HEK293 (cell line): ENCODE measurements at regions not wholly inside any gene's neighbourhood (a gene's known extent, or its start where the extent isn't known, plus 50 kb on each side); places are given as distances from the start of the nearest gene placed in this dataset.

Source experiments
- CTCF ChIA-PET: fragments of 350-600 bp; formaldehyde crosslinking; extraction: SDS; loops from one replicate; lab custom pipeline; 2021; ENCODE audit warnings: antibody characterized with exemption; lab: Yijun Ruan, JAX
- POLR2A ChIA-PET: fragments of 300-600 bp; formaldehyde crosslinking; extraction: SDS; loops from one replicate; lab custom pipeline; 2020; ENCODE audit warnings: antibody characterized with exemption, inconsistent platforms; lab: Yijun Ruan, JAX
- H3K27ac ChIP-seq: fragments of 200-500 bp; sonication (Bioruptor generic); 2 replicates; pipeline ENCODE4 v1.5.1; 2014; ENCODE audit warnings: low read depth, low read length, control low read depth, inconsistent platforms; ENCODE audit errors: extremely low read depth
- H3K36me3 ChIP-seq, 2 experiments: fragments of 200-500 bp in 1 of 2; sonication (Bioruptor generic) in 1 of 2; 1 replicate in 1 of 2; 2 replicates in 1 of 2; pipeline ENCODE4 v1.5.1; 2014 to 2017; ENCODE audit warnings: inconsistent platforms in 2 of 2, low read length in 2 of 2; ENCODE audit not compliant: control insufficient read depth in 2 of 2, insufficient read depth in 1 of 2
- H3K4me1 ChIP-seq: fragments of 200-500 bp; sonication (Bioruptor generic); 2 replicates; pipeline ENCODE4 v1.5.1; 2014; ENCODE audit warnings: mild to moderate bottlenecking, low read length, inconsistent platforms; ENCODE audit not compliant: control insufficient read depth, insufficient read depth
- H3K4me3 ChIP-seq: 2 replicates; pipeline ENCODE4 v1.5.1; 2011; ENCODE audit warnings: low read depth, mild to moderate bottlenecking, control low read depth, low read length, moderate library complexity
- H3K9me3 ChIP-seq: fragments of 200-500 bp; sonication (Bioruptor generic); 2 replicates; pipeline ENCODE4 v1.5.1; 2014; ENCODE audit warnings: low read depth, low read length, inconsistent platforms; ENCODE audit not compliant: control insufficient read depth, insufficient read depth
- AEBP2 ChIP-seq: fragments of 450-650 bp; formaldehyde crosslinking; IDR thresholded peaks from 2 replicates; pipeline ENCODE4 v1.5.1; 2016; ENCODE audit warnings: missing biosample characterization, missing genetic modification characterization, borderline replicate concordance
- KLF16 ChIP-seq: fragments of 450-650 bp; formaldehyde crosslinking; IDR thresholded peaks from 2 replicates; pipeline ENCODE4 v1.5.1; 2017; ENCODE audit warnings: missing biosample characterization, missing genetic modification characterization
- REPIN1 ChIP-seq: fragments of 450-650 bp; formaldehyde crosslinking; IDR thresholded peaks from 2 replicates; pipeline ENCODE4 v1.5.1; 2017; ENCODE audit warnings: missing biosample characterization, missing genetic modification characterization, low read depth
- YY2 ChIP-seq: fragments of 450-650 bp; formaldehyde crosslinking; IDR thresholded peaks from 2 replicates; pipeline ENCODE4 v1.5.1; 2016; ENCODE audit warnings: missing biosample characterization, missing genetic modification characterization
- ZBTB11 ChIP-seq: fragments of 450-650 bp; formaldehyde crosslinking; conservative IDR thresholded peaks from 2 replicates; pipeline ENCODE4 v1.5.1; 2016; ENCODE audit warnings: low read depth, missing biosample characterization, missing genetic modification characterization
- ZNF10 ChIP-seq: fragments of 450-650 bp; formaldehyde crosslinking; IDR thresholded peaks from 2 replicates; pipeline ENCODE4 v1.5.1; 2017; ENCODE audit warnings: missing biosample characterization, missing genetic modification characterization
- ZNF146 ChIP-seq: fragments of 450-650 bp; formaldehyde crosslinking; IDR thresholded peaks from 2 replicates; pipeline ENCODE4 v1.5.1; 2016; ENCODE audit warnings: missing biosample characterization, missing genetic modification characterization
- ZNF19 ChIP-seq: fragments of 450-650 bp; formaldehyde crosslinking; IDR thresholded peaks from 2 replicates; pipeline ENCODE4; 2016; ENCODE audit warnings: missing biosample characterization, missing genetic modification characterization, low read depth
- ZNF2 ChIP-seq: fragments of 450-650 bp; formaldehyde crosslinking; IDR thresholded peaks from 2 replicates; pipeline ENCODE4 v1.5.1; 2016; ENCODE audit warnings: missing biosample characterization, missing genetic modification characterization
- ZNF23 ChIP-seq: fragments of 450-650 bp; formaldehyde crosslinking; IDR thresholded peaks from 2 replicates; pipeline ENCODE4 v1.5.1; 2016; ENCODE audit warnings: missing biosample characterization, missing genetic modification characterization, borderline replicate concordance
- ZNF274 ChIP-seq, 2 experiments: fragments of 200-500 bp in 1 of 2; fragments of 450-650 bp in 1 of 2; sonication (Bioruptor generic) in 1 of 2; formaldehyde crosslinking in 1 of 2; IDR thresholded peaks; 2 replicates each; pipeline versions ENCODE4 v1.5.1 to v1.6.1; 2014 to 2016; ENCODE audit warnings: borderline replicate concordance in 1 of 2, inconsistent platforms in 1 of 2, low read length in 1 of 2, missing biosample characterization in 1 of 2, missing genetic modification characterization in 1 of 2
- ZNF280D ChIP-seq: fragments of 450-650 bp; formaldehyde crosslinking; IDR thresholded peaks from 2 replicates; pipeline ENCODE4 v1.5.1; 2016; ENCODE audit warnings: missing biosample characterization, missing genetic modification characterization
- ZNF324 ChIP-seq: fragments of 450-650 bp; formaldehyde crosslinking; IDR thresholded peaks from 2 replicates; pipeline ENCODE4 v1.5.1; 2016; ENCODE audit warnings: missing biosample characterization, missing genetic modification characterization
- ZNF366 ChIP-seq: fragments of 450-650 bp; formaldehyde crosslinking; conservative IDR thresholded peaks from 2 replicates; pipeline ENCODE4 v1.5.1; 2016; ENCODE audit warnings: missing biosample characterization, missing genetic modification characterization
- ZNF37A ChIP-seq: fragments of 450-650 bp; IDR thresholded peaks from 2 replicates; pipeline ENCODE4 v1.5.1; 2018; ENCODE audit warnings: missing biosample characterization, missing genetic modification characterization
- ZNF521 ChIP-seq: fragments of 450-650 bp; formaldehyde crosslinking; IDR thresholded peaks from 2 replicates; pipeline ENCODE4 v1.5.1; 2017; ENCODE audit warnings: missing biosample characterization, mild to moderate bottlenecking, missing genetic modification characterization
- ZNF549 ChIP-seq: fragments of 450-650 bp; IDR thresholded peaks from 2 replicates; pipeline ENCODE4 v1.5.1; 2018; ENCODE audit warnings: missing biosample characterization, missing genetic modification characterization, mild to moderate bottlenecking, inconsistent platforms, moderate library complexity
- ZNF560 ChIP-seq: fragments of 450-650 bp; formaldehyde crosslinking; IDR thresholded peaks from 2 replicates; pipeline ENCODE4 v1.5.1; 2017; ENCODE audit warnings: missing biosample characterization, missing genetic modification characterization, borderline replicate concordance
- ZNF561 ChIP-seq: fragments of 450-650 bp; IDR thresholded peaks from 2 replicates; pipeline ENCODE4 v1.5.1; 2018; ENCODE audit warnings: missing biosample characterization, missing genetic modification characterization, borderline replicate concordance
- ZNF600 ChIP-seq: fragments of 450-650 bp; formaldehyde crosslinking; IDR thresholded peaks from 2 replicates; pipeline ENCODE4 v1.5.1; 2016; ENCODE audit warnings: missing biosample characterization, missing genetic modification characterization
- ZNF626 ChIP-seq: fragments of 450-650 bp; sonication (Bioruptor Pico); formaldehyde crosslinking; IDR thresholded peaks from 2 replicates; pipeline ENCODE4 v1.5.1; 2018; ENCODE audit warnings: missing biosample characterization, missing genetic modification characterization, inconsistent platforms
- ZNF629 ChIP-seq: fragments of 450-650 bp; formaldehyde crosslinking; IDR thresholded peaks from 2 replicates; pipeline ENCODE4 v1.5.1; 2017; ENCODE audit warnings: missing biosample characterization, missing genetic modification characterization
- ZSCAN4 ChIP-seq: fragments of 450-650 bp; formaldehyde crosslinking; IDR thresholded peaks from 2 replicates; pipeline ENCODE4 v1.5.1; 2017; ENCODE audit warnings: missing biosample characterization, missing genetic modification characterization

- no peak for TF ChIP-seq ZNF280D (tag by site-specific recombination)
- TF ChIP-seq ZNF600 = no peak
- no peak for TF ChIP-seq ZNF629
- TF ChIP-seq ZNF37A (tag by site-specific recombination) = no peak
- TF ChIP-seq ZBTB11 (tag by site-specific recombination) = no peak
- TF ChIP-seq ZNF626 (tag by site-specific recombination) = no peak
- TF ChIP-seq ZNF23 (tag by site-specific recombination) = no peak
Observed at GRCh38 chr6:144447472-144447871, 162.3 kb downstream of the UTRN start (continued).

GRCh38 chr6:144449218-144449617 lies 164.1 kb downstream of the UTRN start:
- CTCF ChIA-PET = interaction anchor here (0.6 to 0.9 kb wide), 2 partner anchors 233 to 1223 kb away, joined by 3 to 4 read pairs; no protein-coding TSS in a partner anchor
- TF ChIP-seq KLF16 = no peak
- no peak for TF ChIP-seq ZNF23 (tag by site-specific recombination)
- TF ChIP-seq ZNF274 (IDR thresholded peaks at IDR 0.05; ENCODE audit: low read length) = no peak
- no peak for TF ChIP-seq ZNF274 (tag by site-specific recombination; IDR thresholded peaks at IDR 0.05; ENCODE audit: borderline replicate concordance)
- TF ChIP-seq ZNF2 (tag by site-specific recombination) = no peak
- TF ChIP-seq ZSCAN4 (tag by site-specific recombination) = no peak
- TF ChIP-seq ZNF366 = no peak
- no peak for TF ChIP-seq ZNF10
- TF ChIP-seq, all 188 proteins: peak for 0
- Histone ChIP-seq H3K4me1 (no peaks in the 10 kb centered on the region), H3K27ac (no peak overlapping the region), H3K9me3 (no peaks in the 10 kb centered on the region), H3K4me3 (no peak overlapping the region), H3K36me3 (peaks cover 9 to 39% of the 10 kb centered on the region in 2 experiments)
- POLR2A ChIA-PET = no interaction called here

GRCh38 chr6:144449911-144450597 lies 164.9 kb downstream of the UTRN start:
- no peak overlapping the region for H3K27ac ChIP-seq
- H3K9me3 ChIP-seq = no peaks in the 10 kb centered on the region
- H3K4me1 ChIP-seq = no peaks in the 10 kb centered on the region
- CTCF ChIA-PET = interaction anchor here (0.6 kb wide), 1 partner anchor 862 kb away, joined by 3 read pairs; no protein-coding TSS in a partner anchor
- POLR2A ChIA-PET = no interaction called here
- no peak overlapping the region for H3K4me3 ChIP-seq
- peaks cover 9 to 39% of the 10 kb centered on the region in 2 experiments for H3K36me3 ChIP-seq
- no peak for TF ChIP-seq ZNF521
- no peak for TF ChIP-seq ZNF146
- no peak for TF ChIP-seq REPIN1 (tag by site-specific recombination)
- no peak for TF ChIP-seq ZNF23 (tag by site-specific recombination)
- no peak for TF ChIP-seq ZNF324 (tag by site-specific recombination)
- TF ChIP-seq ZNF19 (tag by site-specific recombination) = no peak
- no peak for TF ChIP-seq ZNF561 (tag by site-specific recombination)
- TF ChIP-seq AEBP2 (tag by site-specific recombination) = no peak
- no peak for TF ChIP-seq ZNF549
- TF ChIP-seq ZNF560 = no peak
- no peak for TF ChIP-seq YY2 (tag by site-specific recombination)
